Heart left ventricle (tissue), 13 donors: ENCODE measurements at regions not wholly inside any gene's neighbourhood (a gene's known extent, or its start where the extent isn't known, plus 50 kb on each side); places are given as distances from the start of the nearest gene placed in this dataset.

Source experiments
- POLR2A ChIP-seq, 2 donors: fragments of 450-650 bp; IDR thresholded peaks; one replicate each; pipeline ENCODE4 v1.6.1; 2017; ENCODE audit warnings: antibody characterized with exemption in 2 of 2, mild to moderate bottlenecking in 2 of 2, moderate library complexity in 2 of 2
- TF ChIP-seq, protein P1 (sequence below), 12 donors: fragments of 200-600 bp; sonication (generic) in 4 of 12; IDR thresholded peaks; one replicate each; pipeline versions ENCODE4 v1.5.0 to v1.8.0; 2018 to 2022; ENCODE audit warnings: antibody characterized with exemption in 12 of 12, mild to moderate bottlenecking in 5 of 12
- donor health status: ischemic (EF 13 %, LVEDD 7.1; RV severe dilation, severe dysfunction).
- donor health status: DM: no; HTN: yes; CAD: no.
- donor health status: DM: no; HTN: no; CAD: no.
- donor health status: ischemic (EF 25% LVEDD 6.9; RV normal size, moderate dysfunction).
- donor health status: ischemic (EF 25% LVEDD 5.7; RV mildly dilated, moderate dysfunction).
- donor health status: ischemic (EF 35%, LVEDD 5.7; RV mildly dilated, moderate dysfunction).
- donor health status: nonischemic (EF 11% LVEDD 7.7; RV severe dilation, severe dysfunction).
- donor health status: DM: yes; HTN: yes; CAD: no.
- donor health status: PGD.
- donor health status: ischemic (EF 29% LVEDD 5.4; RV normal size, mild dysfunction).
- donor health status: nonischemic (EF 23%, LVEDD 6.1; RV moderate dilation, normal function).

DNA sequence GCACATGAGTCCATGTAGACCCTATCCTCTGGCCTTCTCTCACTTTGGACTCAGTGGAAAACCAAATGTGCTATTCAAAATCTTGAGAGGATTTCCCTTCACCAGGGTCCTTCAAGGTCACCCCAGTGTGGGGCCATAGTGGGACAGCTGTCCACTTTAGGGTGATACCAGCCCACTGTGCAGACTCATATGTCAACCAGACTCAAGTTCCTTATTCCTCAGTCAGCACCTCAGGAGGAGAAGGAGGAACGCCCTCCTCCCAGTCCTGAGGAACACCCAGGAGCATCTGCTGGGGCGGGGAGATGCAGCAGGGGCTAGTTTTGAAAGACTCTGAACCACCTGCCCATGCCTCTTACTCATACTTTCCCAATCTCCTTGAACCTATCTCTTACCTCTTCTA lies 340.9 kb downstream of the MATN1 start:
- no peak for TF ChIP-seq POLR2A (IDR thresholded peaks at IDR 0.05)
- TF ChIP-seq, protein P1, sequence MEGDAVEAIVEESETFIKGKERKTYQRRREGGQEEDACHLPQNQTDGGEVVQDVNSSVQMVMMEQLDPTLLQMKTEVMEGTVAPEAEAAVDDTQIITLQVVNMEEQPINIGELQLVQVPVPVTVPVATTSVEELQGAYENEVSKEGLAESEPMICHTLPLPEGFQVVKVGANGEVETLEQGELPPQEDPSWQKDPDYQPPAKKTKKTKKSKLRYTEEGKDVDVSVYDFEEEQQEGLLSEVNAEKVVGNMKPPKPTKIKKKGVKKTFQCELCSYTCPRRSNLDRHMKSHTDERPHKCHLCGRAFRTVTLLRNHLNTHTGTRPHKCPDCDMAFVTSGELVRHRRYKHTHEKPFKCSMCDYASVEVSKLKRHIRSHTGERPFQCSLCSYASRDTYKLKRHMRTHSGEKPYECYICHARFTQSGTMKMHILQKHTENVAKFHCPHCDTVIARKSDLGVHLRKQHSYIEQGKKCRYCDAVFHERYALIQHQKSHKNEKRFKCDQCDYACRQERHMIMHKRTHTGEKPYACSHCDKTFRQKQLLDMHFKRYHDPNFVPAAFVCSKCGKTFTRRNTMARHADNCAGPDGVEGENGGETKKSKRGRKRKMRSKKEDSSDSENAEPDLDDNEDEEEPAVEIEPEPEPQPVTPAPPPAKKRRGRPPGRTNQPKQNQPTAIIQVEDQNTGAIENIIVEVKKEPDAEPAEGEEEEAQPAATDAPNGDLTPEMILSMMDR (IDR thresholded peaks at IDR 0.05): no peak
